Ovary (tissue), 3 donors: ENCODE measurements at regions not wholly inside any gene's neighbourhood (a gene's known extent, or its start where the extent isn't known, plus 50 kb on each side); places are given as distances from the start of the nearest gene placed in this dataset.

Experiments used
- EP300 ChIP-seq: sonication (generic); formaldehyde crosslinking; IDR thresholded peaks from one replicate; pipeline ENCODE4 v1.6.1; 2017; ENCODE audit warnings: antibody characterized with exemption
- POLR2A ChIP-seq: fragments of 450-650 bp; IDR thresholded peaks from one replicate; pipeline ENCODE4 v1.6.1; 2017; ENCODE audit warnings: antibody characterized with exemption, mild to moderate bottlenecking, moderate library complexity
- TF ChIP-seq, protein P1 (sequence below), 3 donors: fragments of 450-650 bp in 2 of 3; fragments of 200-600 bp in 1 of 3; IDR thresholded peaks; one replicate each; pipeline versions ENCODE4 v1.5.1 to v1.8.0; 2016 to 2022; ENCODE audit warnings: antibody characterized with exemption in 3 of 3, mild to moderate bottlenecking in 1 of 3
- donor health status: DM: no; HTN: no; CAD: no.

DNA sequence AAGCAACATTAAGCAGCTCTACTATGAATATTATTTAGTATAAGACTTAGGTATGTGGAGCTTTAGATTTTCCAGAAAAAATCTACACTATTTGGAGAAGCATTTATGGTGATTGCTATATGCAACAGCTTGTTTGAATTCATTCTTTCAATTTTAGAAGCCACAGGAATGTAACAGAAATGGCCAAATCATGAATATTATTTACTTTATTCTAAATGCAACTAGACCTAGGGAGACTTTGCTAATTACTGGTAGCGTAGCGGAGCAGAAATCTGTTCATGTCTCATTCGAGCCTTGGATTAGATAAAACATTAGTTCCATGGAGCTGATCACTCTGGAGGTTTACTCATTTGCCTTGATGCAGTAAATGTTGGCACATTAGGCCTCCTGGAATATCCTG, 290.2 kb downstream of the ZNF608 start:
- TF ChIP-seq, protein P1, sequence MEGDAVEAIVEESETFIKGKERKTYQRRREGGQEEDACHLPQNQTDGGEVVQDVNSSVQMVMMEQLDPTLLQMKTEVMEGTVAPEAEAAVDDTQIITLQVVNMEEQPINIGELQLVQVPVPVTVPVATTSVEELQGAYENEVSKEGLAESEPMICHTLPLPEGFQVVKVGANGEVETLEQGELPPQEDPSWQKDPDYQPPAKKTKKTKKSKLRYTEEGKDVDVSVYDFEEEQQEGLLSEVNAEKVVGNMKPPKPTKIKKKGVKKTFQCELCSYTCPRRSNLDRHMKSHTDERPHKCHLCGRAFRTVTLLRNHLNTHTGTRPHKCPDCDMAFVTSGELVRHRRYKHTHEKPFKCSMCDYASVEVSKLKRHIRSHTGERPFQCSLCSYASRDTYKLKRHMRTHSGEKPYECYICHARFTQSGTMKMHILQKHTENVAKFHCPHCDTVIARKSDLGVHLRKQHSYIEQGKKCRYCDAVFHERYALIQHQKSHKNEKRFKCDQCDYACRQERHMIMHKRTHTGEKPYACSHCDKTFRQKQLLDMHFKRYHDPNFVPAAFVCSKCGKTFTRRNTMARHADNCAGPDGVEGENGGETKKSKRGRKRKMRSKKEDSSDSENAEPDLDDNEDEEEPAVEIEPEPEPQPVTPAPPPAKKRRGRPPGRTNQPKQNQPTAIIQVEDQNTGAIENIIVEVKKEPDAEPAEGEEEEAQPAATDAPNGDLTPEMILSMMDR (IDR thresholded peaks at IDR 0.05): no peak
- TF ChIP-seq POLR2A: no peak
- no peak for TF ChIP-seq EP300
